HG02610 (cell line): ENCODE measurements at regions not wholly inside any gene's neighbourhood (a gene's known extent, or its start where the extent isn't known, plus 50 kb on each side); places are given as distances from the start of the nearest gene placed in this dataset.

ENCODE experiments used
- ATAC-seq: cut with Tn5 transposase; IDR thresholded peaks from one replicate; pipeline ENCODE4 v1.9.1; 2021; ENCODE audit warnings: mild to moderate bottlenecking, moderate library complexity; ENCODE audit not compliant: unreplicated experiment

DNA sequence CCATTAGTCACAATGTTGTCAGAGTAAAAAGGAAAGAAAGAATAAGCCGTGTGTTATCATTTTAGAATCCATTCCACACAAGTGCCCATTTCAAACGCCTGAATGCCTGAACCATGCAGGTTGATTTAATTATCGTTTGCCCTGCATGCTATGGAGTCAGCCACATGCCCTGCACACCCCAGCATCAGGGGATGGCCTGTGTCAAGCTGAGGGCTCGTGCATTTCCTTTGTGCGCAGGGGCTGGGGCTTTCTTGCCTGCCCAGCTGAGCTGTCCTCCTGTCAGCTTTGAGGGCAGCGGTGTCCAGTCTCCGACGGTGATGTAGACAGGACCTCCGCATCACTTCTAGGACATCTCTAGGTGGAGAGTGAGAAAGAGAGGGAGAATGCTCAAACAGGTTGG is 200.4 kb downstream of the TSN start:
- ATAC-seq = no peak

DNA sequence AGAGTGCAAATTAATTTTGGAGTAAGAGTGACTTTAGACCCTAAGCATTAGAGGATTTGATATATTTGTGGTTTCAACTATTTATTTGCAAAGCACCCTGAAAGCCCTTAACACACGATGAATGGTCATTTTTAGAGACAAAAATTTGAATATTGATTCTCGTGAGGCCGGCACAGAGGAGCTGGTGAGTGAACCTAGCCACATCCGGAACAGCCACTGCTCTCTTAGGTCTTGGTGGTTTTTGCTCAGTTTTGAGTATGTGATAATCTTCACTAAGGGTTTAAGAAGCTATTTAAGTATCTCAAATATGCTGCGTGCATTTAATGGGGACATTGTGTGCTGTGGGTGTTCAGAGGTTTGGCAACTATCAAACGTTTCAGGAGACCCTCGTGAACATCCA is 204.8 kb downstream of the TSN start:
- ATAC-seq = peak; percentile 71

DNA sequence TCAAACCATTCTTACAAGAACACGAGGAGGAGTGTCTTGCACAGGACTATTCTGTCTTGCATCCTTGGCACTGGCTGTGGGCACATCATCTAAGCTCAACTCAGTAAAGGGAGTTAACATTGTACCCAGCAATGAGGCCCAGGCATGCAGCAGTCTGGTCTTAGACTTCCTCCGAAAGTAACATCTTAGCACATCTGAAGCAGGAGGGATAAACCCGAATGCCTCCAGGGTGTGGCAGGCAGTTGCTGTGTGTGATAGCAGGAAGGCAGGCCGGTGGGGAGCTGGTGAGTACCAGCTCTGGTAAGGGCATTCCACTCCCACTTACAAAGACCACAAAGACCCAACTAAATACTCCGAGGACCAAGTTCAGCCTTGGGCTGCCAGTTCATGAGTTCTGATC is 206.3 kb downstream of the TSN start:
- no peak for ATAC-seq

DNA sequence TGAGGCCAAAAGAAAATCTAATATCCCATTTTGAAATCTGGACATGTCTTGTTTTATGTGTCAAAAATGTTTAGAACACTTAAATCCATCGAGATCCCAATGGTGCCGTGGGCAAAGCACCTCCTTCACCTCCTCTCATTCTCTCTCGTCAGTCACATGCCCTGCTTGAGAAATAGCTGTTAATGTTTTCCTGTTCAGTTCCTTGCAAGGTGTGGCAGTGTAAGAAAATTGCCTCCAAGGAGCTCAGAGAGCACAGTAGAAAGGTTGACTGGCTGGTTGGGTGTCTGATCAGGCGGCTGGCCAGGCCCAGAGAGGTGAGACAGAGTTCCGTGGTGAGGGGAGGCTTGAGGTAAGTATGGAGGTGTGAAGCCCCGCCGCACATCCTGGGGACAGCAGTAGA is 210.2 kb downstream of the TSN start:
- ATAC-seq = no peak

DNA sequence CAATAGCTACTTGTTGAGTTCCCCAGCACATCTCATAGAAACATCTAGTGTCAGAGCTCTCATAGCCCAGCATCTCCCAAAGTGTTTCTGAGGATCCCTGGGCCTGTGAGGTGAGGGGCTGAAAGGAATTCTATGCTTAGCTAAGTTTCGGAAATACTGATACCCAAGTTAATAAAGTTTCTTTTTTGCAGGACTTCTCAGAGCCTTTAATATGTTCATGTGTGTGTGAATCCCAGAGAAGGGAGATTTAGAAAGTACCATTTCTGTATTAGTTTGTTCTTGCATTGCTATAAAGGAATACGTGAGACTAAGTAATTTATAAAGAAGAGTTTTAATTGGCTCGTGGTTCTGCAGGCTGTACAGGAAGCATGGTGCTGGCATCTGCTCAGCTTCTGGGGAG is 211.2 kb downstream of the TSN start:
- ATAC-seq = no peak

DNA sequence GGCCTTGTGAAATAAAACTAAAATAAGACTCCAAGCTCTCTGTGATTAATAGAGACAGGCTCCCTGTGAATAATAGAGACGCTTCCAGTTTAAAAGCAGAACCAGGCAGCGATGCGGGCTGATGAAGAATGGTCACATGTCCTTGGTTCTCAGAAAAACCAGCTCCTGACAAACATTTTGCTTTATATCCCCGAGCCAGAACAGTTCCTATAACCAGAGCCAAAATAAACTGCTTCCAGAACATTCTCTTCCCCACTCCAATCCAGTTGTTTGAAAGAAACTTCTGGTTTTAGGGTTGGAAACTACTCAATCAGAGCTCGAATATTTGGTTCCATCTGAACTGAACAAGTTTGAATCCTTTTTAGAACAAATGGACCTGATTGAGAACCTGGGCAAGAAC is 213.7 kb downstream of the TSN start:
- no peak for ATAC-seq

DNA sequence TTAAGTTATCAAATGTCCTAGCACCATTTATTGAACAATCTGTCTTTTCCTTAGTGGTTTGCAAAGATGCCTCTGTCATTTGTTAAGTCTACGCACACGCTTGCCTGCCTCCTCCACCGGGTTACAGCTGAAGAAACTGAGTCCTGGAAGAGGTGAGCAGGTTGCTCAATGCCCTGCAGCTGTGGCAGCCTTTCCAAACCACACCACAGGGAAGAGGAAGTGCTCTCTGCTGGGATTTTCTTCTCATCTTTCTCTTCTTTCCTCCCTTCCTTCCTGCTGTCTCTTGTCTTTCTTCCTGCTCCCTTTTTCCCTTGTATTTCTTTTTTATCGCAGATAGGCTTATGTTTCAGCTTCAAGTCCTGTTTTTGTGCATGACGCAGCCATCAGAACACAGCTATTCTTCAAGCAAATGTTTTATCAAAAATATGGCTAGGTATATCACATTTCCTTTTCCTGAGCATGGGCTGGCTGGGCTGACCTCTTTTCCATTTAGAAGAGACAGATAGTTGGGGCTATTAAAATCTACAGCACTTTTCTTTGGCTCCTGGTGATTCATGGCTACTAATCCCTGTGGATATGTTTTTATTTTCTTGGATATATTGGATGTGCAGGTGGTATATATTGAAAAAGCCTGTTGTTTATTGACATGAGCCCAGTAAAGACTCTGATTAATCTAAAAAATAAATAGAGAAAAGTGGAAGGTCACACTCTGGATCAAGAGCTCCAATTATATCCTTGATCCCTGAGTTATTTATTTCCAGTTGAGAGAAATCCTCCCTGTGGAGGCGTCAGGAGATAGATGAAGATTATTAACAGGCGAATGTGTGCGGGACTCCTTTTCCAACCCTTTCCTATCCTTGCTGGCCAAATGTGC is 214.6 kb downstream of the TSN start:
- ATAC-seq = no peak

DNA sequence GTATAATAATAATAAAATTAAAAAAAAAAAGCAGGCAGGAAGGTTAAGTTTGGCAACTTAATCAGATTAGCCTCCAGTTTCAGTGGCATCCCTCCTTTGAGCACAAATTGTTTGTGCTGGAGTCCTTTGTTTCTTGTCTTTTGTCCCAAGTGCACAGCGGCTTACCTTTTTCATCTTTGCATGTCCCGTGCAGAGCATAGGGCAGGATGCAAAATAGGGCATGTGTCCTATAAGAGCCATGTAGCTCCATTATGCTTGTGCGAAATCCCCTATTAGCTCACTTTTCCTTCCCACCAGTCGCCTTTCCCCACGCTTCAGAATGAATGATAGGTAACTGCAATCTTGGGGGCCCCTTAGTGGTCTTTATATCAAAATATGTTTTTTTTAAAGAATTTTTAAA is 216.8 kb downstream of the TSN start:
- no peak for ATAC-seq

DNA sequence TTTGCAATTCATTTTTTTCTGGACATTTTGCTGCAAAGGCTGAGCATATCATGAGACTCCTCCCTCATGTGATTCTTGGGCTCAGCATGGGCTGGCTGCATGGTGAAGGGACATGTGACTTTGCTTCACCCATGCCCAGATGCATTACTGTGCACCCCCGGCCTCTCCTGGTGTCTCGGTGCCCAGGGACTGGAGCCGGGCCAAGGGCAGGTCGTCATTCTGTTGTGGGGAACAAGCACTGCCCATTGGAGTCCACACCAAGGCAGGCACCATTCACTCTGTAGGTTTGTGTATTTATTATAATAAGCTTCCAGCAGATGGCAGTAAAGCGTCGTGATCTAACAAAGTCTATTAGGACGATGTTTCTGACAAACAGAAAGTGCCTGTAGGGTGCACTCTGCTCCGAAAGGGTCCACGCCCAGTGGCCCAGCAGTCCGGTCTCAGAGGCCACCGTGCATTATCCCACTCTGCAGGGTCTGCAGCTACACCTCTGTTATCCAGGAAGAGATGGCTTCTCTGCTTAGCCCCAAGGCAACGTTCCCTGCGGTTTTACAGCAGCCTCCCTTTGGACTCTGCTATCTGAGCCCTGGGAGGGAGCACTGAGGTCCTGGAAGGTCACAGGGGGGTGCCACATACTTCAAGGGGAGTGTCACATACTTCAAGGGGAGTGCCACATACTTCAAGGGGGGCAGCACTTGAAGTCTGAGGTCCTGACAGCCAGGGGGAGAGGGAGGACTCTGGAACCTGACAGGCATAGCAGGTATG is 219.6 kb downstream of the TSN start:
- ATAC-seq = peak; percentile 89

DNA sequence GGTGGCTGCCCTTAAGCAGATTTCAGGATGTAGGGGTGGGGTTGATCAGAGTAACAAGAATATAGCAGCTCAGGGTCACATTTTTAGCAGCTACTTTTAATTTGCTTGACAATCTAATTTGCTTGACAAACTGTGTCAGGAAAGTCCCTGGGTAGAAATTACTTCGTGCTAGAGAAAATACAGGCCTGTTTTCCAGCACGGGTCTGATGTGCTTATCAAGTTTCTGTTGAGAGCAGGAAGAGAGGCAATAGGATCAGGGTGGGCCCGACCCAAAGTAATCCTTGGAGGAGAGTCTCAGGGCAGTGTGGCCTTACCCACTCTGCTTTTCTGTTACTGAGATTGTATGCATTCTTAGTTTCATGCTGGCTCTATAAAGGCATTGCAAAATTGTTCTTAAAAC is 221.5 kb downstream of the TSN start:
- ATAC-seq = no peak

DNA sequence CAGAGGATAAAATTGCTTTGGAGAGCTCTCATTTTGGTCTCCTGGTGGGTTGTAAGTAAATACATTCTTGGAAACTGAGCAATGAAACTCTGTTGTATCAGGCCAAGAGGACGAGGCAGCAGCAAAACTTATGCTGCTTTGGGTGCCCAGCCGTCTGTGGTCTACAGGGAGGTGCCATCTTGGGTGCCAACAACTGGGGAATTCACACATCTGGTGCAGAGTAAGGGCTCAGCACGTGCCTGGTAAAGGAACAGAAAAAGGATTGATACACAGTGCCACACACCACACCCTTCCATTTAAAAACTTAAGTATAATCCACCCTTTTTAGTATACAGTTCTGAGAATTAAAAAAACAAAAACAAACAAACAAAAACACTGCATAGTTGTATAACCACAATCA is 221.9 kb downstream of the TSN start:
- ATAC-seq = no peak

DNA sequence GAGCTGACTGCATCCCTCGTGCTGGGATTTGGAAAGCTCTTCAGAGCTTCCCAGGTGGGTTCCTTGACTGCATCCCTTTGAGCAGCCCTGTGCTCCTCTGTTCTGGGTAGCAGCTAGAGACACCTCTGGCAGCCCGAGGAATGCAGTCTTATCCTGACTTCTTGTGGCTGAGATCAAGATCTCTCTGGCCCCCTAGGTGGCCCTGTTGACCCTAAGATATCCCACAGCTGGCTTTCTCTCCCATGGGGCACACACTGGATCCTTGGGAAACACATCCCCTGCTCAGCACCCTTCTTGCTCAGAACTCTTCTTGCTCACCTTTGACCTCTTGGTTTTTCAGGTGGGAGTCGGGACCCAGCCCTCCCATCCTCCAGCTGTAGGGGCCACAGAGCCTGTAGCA is 237.2 kb downstream of the TSN start:
- no peak for ATAC-seq

DNA sequence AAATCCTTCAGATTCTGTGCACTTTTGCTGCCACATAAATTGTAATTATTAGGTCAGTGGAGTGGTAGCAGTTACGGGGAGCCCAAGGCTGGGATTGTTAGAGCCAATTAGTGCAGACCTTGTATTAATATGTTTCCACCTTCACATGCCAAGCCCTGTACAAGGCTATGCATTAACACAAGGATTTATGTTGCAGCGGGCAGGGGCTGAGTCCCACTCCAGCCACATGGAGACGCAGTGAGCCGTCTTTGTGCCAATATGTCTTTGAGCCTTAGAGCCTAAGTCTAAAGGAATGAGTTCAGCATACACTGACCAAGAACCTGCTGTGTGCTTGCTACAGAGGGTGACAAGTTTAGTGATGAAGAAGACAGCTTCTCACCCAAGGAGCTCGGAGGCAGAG is 238.2 kb downstream of the TSN start:
- no peak for ATAC-seq

DNA sequence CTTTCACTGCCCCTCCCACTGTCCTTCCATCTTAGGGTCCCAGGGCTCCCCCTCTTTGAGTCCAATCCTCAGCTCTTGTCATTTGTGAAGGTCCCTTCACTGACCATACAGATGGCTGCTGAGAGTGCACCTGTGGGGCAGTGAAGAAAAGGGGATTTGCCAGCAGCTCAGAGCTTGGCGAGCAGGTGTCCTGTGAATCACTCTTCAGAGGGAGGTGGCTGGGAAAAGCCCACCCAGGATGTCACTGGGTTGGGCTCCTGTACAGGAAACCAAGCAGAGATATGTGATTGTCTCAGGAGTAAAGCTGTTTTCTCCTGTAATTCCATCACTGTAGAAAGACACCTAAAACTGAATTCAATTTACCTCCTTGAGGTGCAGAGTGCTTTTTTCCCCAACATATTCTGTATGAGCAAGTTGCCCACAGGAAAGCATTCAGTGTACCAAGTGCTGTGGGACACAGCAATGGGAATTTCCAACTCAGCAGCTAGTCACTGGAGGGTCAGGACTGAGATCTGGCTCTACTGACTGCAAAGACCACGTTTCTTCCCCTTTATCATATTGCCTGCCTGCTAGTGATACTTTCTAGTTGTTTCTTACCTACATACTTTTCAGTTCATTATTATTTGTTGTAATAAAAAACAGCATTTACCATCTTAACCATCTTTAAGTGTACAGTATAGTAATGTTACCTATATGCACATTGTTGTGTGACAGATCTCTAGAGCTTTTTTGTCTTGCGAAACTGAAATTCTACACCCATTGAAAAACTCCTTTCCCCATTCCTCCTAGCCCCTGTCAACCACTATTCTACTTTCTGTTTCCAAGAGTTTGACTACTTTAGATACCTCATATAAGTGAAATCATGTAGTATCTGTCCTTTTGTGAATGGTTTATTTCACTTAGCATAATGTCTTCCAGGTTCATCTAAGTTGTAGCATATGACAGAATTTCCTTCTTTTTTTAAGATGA is 239.1 kb downstream of the TSN start:
- peak; percentile 65 for ATAC-seq

DNA sequence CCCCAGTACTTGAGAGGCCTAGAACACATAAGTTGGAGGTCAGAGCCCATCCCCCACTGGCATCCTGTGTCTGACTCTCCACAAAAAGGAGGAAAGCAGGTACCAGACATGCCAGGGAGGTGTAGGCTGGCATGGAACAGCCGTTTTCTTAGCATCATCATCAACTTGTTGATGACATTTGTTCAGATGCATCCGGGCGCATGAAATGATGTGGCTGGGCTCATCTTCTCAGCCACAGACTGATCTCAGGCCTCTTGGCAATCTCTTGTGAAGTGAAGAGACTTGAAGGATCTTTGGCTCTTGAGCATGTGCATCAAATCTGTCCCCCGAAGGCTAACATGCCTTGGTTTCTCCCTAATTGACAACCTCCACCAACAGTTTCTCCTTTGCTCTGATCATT is 243.3 kb downstream of the TSN start:
- no peak for ATAC-seq

DNA sequence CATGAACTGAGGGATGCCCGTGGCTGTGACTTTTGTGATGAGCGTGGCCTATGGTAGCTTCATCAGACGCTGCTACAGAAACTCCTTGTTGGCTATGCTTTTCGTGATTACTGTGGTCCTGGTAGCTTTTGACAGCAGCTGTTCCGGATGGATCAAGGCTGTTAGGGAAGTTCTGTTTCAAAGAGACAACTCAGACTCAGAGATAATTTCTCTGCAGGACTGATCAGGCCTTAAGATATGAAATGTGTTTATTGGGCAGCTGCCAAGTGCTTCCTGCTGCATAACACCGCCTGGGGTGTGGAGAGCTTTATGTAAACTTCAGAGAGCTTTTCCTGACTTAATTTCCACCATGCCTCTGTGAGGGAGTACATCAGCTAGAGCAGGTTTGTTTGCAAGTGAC is 243.8 kb downstream of the TSN start:
- ATAC-seq = no peak

DNA sequence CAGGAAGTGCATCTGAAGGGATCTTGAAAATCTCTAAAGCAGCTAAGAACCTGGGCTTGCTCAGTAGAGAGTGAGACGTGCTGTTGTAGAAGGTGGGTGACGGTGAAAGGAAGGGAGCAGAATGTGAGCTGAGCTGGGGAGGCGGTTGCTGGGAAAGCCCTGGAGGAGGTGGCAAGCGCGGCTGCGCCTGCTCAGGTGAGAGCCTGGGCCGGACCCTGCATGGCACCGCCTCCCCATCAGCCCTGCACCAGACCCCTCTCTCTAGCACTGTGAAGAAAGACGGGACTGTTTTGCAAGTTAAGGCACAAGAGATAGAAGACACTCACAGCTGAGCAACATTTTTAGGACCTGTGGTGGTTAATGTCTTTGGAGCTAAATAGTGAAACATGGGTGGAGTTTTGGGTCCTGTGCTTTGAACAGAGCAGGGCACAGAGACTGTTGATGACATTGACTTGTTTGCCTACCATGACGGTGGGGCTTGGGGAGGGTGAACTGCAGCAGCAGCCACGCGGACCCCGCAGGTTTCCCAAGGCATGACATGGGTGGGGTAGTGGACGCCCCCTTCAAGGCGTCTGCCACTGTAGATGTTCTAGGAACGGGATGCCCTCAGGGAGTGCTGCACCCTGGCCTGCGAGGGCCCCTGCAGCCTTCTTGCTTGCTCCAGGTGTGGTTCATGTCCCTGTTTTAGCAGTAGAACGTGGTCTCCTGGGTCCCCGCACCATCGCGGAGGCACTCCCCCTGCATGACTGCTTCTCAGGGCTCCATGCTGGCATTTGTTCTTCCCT is 245.3 kb downstream of the TSN start:
- ATAC-seq = no peak

DNA sequence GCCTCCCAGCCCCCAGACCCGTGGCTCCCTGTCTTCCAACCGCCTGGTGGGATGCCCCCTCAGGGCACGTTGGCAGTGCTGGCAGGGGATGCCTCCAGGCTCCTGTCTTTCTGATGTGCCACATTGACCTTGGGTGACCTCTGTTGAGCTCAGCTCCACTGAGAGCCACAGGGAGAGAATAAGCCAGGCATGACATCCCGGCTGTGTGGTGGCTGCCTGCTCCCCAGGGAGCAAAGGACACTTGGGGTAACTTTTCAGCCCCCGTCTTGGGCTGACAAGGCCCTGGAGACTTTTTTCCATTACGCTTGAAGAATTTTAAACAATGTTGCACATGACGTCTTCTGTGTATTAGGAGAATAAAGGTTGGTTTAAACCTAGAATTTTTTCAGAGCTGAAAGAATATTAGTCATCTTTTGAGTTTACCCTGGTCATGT is 246.0 kb downstream of the TSN start:
- no peak for ATAC-seq

DNA sequence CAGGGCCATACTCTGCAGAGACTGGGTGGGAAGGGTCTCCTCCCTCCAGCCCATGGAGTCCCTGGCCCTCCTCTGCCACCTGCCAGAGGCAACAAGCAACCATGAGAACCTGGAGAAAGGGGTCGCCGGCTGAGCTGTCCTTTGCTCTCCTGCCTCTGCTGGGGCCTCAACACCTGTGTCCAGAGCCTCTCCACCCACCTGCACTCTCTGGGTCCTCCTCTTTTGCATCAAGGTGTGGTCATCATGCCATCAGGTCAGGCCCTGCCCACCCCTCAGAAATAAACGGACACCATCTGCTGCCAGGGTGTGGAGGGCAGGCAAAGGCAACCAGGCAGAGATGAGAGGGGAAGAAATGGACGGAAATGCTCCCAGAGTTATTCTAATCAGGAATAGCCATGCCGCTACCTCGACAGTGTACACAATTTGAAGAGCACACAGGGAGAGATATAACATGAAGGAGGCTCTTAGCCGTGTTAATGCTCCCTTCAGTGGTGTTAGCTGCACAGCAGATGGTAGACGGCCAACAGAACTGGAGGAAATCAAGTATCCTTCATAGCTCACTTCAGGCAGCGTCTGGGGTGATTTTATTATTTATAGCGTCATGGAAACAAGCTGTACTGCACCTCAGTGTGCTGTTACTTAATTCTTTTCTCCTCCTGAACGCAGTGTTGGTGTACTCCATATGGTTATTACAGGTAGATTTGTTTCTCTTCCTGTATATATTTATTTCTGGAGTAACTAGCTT is 247.9 kb downstream of the TSN start:
- no peak for ATAC-seq

DNA sequence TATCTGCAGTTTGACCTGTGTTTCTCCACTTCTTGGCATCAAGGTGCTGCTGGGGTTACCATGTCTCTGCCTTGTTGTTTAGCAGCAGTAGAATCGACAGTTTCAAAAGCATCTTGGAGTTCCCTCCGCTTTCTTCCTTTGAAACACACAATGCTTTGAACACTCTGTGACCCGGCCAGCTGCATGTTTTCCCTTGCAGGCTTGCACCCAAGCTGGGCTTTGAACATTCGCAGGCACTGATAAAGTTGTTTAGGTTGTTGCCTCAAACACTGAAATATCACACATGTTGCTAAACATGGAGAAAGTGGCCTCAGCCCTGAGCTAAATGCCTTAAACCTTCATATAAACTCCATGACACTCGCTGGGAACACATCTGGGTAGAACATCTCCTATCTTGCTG is 251.7 kb downstream of the TSN start:
- no peak for ATAC-seq
